ENCODE measurements at regions not wholly inside any gene's neighbourhood (a gene's known extent, or its start where the extent isn't known, plus 50 kb on each side); places are given as distances from the start of the nearest gene placed in this dataset.

DNA sequence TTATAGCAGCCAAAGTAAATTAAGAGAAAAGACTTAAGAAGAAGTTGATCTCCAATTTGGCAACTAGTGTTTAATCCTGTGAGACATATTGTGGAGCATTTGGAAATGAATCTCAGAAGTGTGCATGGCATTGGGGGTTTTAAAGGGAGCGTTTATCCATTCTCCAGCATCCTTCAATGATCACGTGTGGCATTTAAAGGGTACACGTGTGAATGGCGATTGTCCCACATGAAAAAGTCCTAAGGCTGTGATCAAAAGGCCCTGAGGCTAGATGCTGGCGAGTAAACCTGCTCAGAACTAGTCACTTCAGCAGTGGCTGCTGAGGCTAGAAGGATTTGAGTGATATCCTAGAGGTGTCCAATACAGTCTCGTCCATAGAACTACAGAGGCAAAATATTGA, 315.6 kb upstream of the CDH9 start:
- TF ChIP-seq CHD2 (IDR thresholded peaks at IDR 0.05; ENCODE audit: low read length, partially characterized antibody) (no peak), GATA2 (CRISPR knock-in tag; IDR thresholded peaks at IDR 0.05) (no peak), SIN3A (IDR thresholded peaks at IDR 0.05; ENCODE audit: borderline replicate concordance, low read depth, low read length) (no peak), TAF1 (IDR thresholded peaks at IDR 0.05; ENCODE audit: borderline replicate concordance, low read depth, low read length) (no peak), RFX5 (IDR thresholded peaks at IDR 0.05; ENCODE audit: low read length) (no peak), MAX (IDR thresholded peaks at IDR 0.05; ENCODE audit: low read depth) (no peak), RCOR1 (IDR thresholded peaks at IDR 0.05; ENCODE audit: low read length) (no peak), FOXM1 (IDR thresholded peaks at IDR 0.05; ENCODE audit: low read depth) (no peak)
- TF ChIP-seq, protein P1, sequence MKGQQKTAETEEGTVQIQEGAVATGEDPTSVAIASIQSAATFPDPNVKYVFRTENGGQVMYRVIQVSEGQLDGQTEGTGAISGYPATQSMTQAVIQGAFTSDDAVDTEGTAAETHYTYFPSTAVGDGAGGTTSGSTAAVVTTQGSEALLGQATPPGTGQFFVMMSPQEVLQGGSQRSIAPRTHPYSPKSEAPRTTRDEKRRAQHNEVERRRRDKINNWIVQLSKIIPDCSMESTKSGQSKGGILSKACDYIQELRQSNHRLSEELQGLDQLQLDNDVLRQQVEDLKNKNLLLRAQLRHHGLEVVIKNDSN (IDR thresholded peaks at IDR 0.05; ENCODE audit: borderline replicate concordance, low read depth): no peak
- TF ChIP-seq, protein P2, sequence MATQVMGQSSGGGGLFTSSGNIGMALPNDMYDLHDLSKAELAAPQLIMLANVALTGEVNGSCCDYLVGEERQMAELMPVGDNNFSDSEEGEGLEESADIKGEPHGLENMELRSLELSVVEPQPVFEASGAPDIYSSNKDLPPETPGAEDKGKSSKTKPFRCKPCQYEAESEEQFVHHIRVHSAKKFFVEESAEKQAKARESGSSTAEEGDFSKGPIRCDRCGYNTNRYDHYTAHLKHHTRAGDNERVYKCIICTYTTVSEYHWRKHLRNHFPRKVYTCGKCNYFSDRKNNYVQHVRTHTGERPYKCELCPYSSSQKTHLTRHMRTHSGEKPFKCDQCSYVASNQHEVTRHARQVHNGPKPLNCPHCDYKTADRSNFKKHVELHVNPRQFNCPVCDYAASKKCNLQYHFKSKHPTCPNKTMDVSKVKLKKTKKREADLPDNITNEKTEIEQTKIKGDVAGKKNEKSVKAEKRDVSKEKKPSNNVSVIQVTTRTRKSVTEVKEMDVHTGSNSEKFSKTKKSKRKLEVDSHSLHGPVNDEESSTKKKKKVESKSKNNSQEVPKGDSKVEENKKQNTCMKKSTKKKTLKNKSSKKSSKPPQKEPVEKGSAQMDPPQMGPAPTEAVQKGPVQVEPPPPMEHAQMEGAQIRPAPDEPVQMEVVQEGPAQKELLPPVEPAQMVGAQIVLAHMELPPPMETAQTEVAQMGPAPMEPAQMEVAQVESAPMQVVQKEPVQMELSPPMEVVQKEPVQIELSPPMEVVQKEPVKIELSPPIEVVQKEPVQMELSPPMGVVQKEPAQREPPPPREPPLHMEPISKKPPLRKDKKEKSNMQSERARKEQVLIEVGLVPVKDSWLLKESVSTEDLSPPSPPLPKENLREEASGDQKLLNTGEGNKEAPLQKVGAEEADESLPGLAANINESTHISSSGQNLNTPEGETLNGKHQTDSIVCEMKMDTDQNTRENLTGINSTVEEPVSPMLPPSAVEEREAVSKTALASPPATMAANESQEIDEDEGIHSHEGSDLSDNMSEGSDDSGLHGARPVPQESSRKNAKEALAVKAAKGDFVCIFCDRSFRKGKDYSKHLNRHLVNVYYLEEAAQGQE (IDR thresholded peaks at IDR 0.05; ENCODE audit: low read depth, low read length): no peak
- Histone ChIP-seq H3K4me2 (no peak overlapping the region), H2AFZ (ENCODE audit: low read depth) (no peak overlapping the region), H3K36me3 (replicated peaks in 1 of 2; ENCODE audit: control insufficient read depth in 1 of 2, insufficient read depth in 2 of 2, low read length in 1 of 2) (no peaks in the 10 kb centered on the region), H3K4me1 (ENCODE audit: control insufficient read depth in 1 of 2, insufficient read depth in 2 of 2, low read depth in 1 of 2, low read length in 1 of 2) (no peaks in the 10 kb centered on the region), H3K27me3 (ENCODE audit: insufficient read depth) (no peaks in the 10 kb centered on the region), H3K9me2 (no peaks in the 10 kb centered on the region), H4K20me1 (ENCODE audit: insufficient read depth) (no peaks in the 10 kb centered on the region), H3K9me3 (no peaks in the 10 kb centered on the region), H3K79me2 (ENCODE audit: insufficient read depth) (no peaks in the 10 kb centered on the region), H3K9ac (no peak overlapping the region), H3K27ac (ENCODE audit: low read depth in 2 of 2, low read length in 1 of 2) (no peak overlapping the region), H3K4me3 (ENCODE audit: low read depth in 2 of 2, low read length in 1 of 2) (no peak overlapping the region), H3F3A (replicated peaks; ENCODE audit: insufficient read depth) (no peaks in the 10 kb centered on the region)
- WGBS (ENCODE audit: low lambda C conversion rate): 17% methylated on average over 6 of the region's 6 CpGs
- CTCF ChIA-PET: no interaction called here
- no peak for DNase-seq
- POLR2A ChIA-PET: no interaction called here

- Histone ChIP-seq H3F3A (replicated peaks; ENCODE audit: insufficient read depth) (no peaks in the 10 kb centered on the region), H3K9me3 (no peaks in the 10 kb centered on the region), H3K4me2 (no peak overlapping the region), H3K36me3 (replicated peaks in 1 of 2; ENCODE audit: control insufficient read depth in 1 of 2, insufficient read depth in 2 of 2, low read length in 1 of 2) (no peaks in the 10 kb centered on the region), H3K4me1 (ENCODE audit: control insufficient read depth in 1 of 2, insufficient read depth in 2 of 2, low read depth in 1 of 2, low read length in 1 of 2) (no peaks in the 10 kb centered on the region), H4K20me1 (ENCODE audit: insufficient read depth) (no peaks in the 10 kb centered on the region), H2AFZ (ENCODE audit: low read depth) (no peak overlapping the region), H3K79me2 (ENCODE audit: insufficient read depth) (no peaks in the 10 kb centered on the region), H3K27ac (ENCODE audit: low read depth in 2 of 2, low read length in 1 of 2) (no peak overlapping the region), H3K9me2 (no peaks in the 10 kb centered on the region), H3K4me3 (ENCODE audit: low read depth in 2 of 2, low read length in 1 of 2) (no peak overlapping the region), H3K9ac (no peak overlapping the region), H3K27me3 (ENCODE audit: insufficient read depth) (no peaks in the 10 kb centered on the region)
- no peak for DNase-seq
- ChIA-PET POLR2A (no interaction called here), CTCF (no interaction called here)
- TF ChIP-seq RAD21 (IDR thresholded peaks at IDR 0.05; ENCODE audit: low read length) (no peak), GATA2 (CRISPR knock-in tag; IDR thresholded peaks at IDR 0.05) (no peak), RXRA (IDR thresholded peaks at IDR 0.05; ENCODE audit: borderline replicate concordance, low read depth) (no peak), FOXM1 (IDR thresholded peaks at IDR 0.05; ENCODE audit: low read depth) (no peak)
- TF ChIP-seq, protein P2 (IDR thresholded peaks at IDR 0.05; ENCODE audit: low read depth, low read length): no peak
- TF ChIP-seq, protein P1 (IDR thresholded peaks at IDR 0.05; ENCODE audit: borderline replicate concordance, low read depth): no peak
- WGBS (ENCODE audit: low lambda C conversion rate): 30% methylated on average over 6 of the region's 6 CpGs
Observed at GRCh38 chr5:27353540-27353939, 315.2 kb upstream of the CDH9 start.

Data from SK-N-SH (cell line).